Kidney (tissue), 13 donors: ENCODE measurements at regions not wholly inside any gene's neighbourhood (a gene's known extent, or its start where the extent isn't known, plus 50 kb on each side); places are given as distances from the start of the nearest gene placed in this dataset.

Experiments
- DNase-seq, 5 donors: peaks; one replicate each; pipeline ENCODE4 v3.0.0-alpha.2; 2013 to 2020
- FAIRE-seq: peaks from 2 replicates; lab custom pipeline; 2012; peaks lifted over from hg19 to GRCh38; lab: Jason Lieb, UNC
- H3K27ac ChIP-seq, 2 donors: one replicate each; pipeline ENCODE4 v1.7.0; 2013; ENCODE audit warnings: low read depth in 2 of 2, low read length in 2 of 2, inconsistent platforms in 1 of 2
- H3K27me3 ChIP-seq: one replicate; pipeline ENCODE4 v1.7.1; 2013; ENCODE audit warnings: low read length, inconsistent platforms; ENCODE audit not compliant: control insufficient read depth, insufficient read depth
- H3K36me3 ChIP-seq, 3 donors: one replicate each; pipeline versions ENCODE4 v1.7.0 to v1.7.1; 2013; ENCODE audit warnings: low read length in 3 of 3, control low read depth in 1 of 3, inconsistent platforms in 1 of 3; ENCODE audit not compliant: insufficient read depth in 3 of 3, control insufficient read depth in 2 of 3
- H3K4me1 ChIP-seq, 3 donors: one replicate each; pipeline versions ENCODE4 v1.7.0 to v1.7.1; 2013; ENCODE audit warnings: low read length in 3 of 3, inconsistent platforms in 1 of 3, low read depth in 1 of 3; ENCODE audit not compliant: control insufficient read depth in 2 of 3, insufficient read depth in 2 of 3
- H3K4me3 ChIP-seq, 3 donors: one replicate each; pipeline versions ENCODE4 v1.7.0 to v1.8.1; 2013; ENCODE audit warnings: low read length in 3 of 3, control low read depth in 1 of 3, inconsistent platforms in 1 of 3
- H3K9ac ChIP-seq, 3 donors: one replicate each; pipeline versions ENCODE4 v1.7.0 to v1.7.1; 2013; ENCODE audit warnings: low read length in 3 of 3, control low read depth in 1 of 3, inconsistent platforms in 1 of 3
- H3K9me3 ChIP-seq, 3 donors: one replicate each; pipeline versions ENCODE4 v1.7.0 to v1.7.1; 2013; ENCODE audit warnings: low read length in 3 of 3, control low read depth in 1 of 3, inconsistent platforms in 1 of 3; ENCODE audit not compliant: control insufficient read depth in 2 of 3, insufficient read depth in 1 of 3
- intact Hi-C: fragments of 100-400 bp; cut with DNase I; formaldehyde crosslinking; loops from one replicate; pipeline ENCODE4 v1.11.1; 2022
- TF ChIP-seq, protein P1 (sequence below): IDR thresholded peaks from 3 replicates; pipeline ENCODE4 v1.5.1; 2012; ENCODE audit warnings: mild to moderate bottlenecking, moderate library complexity, borderline replicate concordance; ENCODE audit not compliant: insufficient read depth; ENCODE audit errors: extremely low read depth
- donor health status: control.
- donor health status: control.
- donor health status: control.
- donor health status: control.
- donor health status: control.
- donor health status: DM: yes; HTN: yes; CAD: no.
- donor health status: Normal renal cell carcinoma (clear cell type).

DNA sequence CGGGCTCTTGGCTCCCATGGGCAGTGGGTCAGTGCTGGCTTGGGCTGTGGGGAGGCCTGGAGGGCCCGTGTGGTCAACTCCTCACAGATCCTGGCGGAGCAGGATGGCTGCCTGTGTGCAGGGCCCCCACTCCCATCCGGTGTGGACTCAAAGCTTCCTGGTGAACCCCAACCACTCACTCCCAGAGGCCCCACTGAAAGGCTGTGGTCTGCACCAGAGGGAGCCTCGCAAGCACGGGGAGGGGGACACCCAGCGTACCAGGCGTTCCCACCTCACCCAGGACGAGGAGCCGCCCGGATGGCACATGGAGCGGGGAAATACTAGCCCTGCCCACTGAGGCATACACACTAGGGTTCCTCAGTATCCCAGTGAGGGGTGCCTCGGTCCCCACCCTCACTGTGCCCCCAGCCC, 75.4 kb upstream of the ACTRT2 start:
- no peak for FAIRE-seq
- TF ChIP-seq, protein P1, sequence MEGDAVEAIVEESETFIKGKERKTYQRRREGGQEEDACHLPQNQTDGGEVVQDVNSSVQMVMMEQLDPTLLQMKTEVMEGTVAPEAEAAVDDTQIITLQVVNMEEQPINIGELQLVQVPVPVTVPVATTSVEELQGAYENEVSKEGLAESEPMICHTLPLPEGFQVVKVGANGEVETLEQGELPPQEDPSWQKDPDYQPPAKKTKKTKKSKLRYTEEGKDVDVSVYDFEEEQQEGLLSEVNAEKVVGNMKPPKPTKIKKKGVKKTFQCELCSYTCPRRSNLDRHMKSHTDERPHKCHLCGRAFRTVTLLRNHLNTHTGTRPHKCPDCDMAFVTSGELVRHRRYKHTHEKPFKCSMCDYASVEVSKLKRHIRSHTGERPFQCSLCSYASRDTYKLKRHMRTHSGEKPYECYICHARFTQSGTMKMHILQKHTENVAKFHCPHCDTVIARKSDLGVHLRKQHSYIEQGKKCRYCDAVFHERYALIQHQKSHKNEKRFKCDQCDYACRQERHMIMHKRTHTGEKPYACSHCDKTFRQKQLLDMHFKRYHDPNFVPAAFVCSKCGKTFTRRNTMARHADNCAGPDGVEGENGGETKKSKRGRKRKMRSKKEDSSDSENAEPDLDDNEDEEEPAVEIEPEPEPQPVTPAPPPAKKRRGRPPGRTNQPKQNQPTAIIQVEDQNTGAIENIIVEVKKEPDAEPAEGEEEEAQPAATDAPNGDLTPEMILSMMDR: no peak
- no peak overlapping the region for H3K27ac ChIP-seq
- DNase-seq: peak in 2 of 5 donors; percentile 25 to 60
- intact Hi-C loops: no loop called here
- no peaks in the 10 kb centered on the region for H3K36me3 ChIP-seq
- no peaks in the 10 kb centered on the region for H3K4me1 ChIP-seq
- peaks cover 0 to 7% (median 0%) of the 10 kb centered on the region in 3 donors for H3K9me3 ChIP-seq
- no peak overlapping the region for H3K9ac ChIP-seq
- H3K27me3 ChIP-seq: no peaks in the 10 kb centered on the region
- H3K4me3 ChIP-seq: no peak overlapping the region

DNA sequence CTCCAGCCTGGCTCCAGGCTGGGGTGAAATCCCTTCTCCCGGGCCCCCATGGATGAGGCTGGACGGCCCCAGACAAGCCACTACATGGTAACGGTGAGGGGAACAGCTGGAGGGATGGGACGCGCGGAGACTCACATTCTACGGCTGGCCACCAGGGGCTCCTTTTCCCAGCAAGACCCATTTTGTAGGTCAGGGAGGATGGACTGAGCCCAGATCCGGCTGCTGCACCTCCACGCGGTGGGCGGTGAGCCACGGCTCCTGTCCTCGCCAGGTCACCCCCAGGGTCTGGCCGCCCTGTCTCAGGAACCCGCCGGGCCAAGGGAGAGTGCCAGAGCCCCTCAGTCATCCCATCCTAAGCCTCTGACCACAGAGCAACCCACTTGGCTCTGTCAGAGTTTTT, 75.0 kb upstream of the ACTRT2 start:
- no peaks in the 10 kb centered on the region for H3K4me1 ChIP-seq
- H3K4me3 ChIP-seq: no peak overlapping the region
- H3K9ac ChIP-seq: no peak overlapping the region
- H3K36me3 ChIP-seq: no peaks in the 10 kb centered on the region
- H3K9me3 ChIP-seq: peaks cover 0 to 3% (median 0%) of the 10 kb centered on the region in 3 donors
- H3K27me3 ChIP-seq: no peaks in the 10 kb centered on the region
- intact Hi-C loops: no loop called here
- FAIRE-seq (no peak), DNase-seq (peak in 1 of 5 donors; percentile 29)
- TF ChIP-seq, protein P1: no peak
- no peak overlapping the region for H3K27ac ChIP-seq

DNA sequence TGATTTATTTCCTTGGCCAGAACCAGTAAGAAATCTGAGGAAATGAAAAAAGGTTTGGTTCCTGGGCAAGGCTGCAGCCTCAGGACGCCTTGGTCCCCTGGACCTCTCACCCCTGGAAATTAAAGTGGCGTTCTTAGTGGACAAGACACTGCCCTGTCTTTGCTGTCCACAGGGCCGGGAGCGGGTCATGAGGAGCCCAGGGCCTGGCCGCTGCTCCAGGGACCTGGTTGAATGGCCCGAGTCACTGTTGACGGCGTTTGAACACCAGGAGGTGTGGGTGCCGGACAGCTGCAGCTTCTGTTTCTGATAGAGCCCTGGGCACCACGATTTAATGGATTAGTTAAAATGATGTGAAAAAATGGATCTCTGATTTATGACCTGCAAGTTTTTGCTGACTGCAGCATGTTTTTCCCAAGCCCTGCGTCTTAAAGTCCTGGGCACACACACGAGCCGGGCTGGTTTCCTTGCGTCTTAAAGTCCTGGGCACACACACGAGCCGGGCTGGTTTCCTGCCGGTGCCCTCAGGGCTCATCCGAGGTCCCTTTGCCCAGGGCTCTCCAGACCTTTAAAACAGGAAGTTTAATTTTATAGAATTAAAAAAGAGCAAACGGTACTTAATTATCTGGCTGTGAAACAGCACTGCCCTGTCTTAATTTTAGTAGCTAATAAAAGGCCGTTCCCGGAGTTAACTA, 74.1 kb upstream of the ACTRT2 start:
- Histone ChIP-seq H3K4me3 (no peak overlapping the region), H3K4me1 (no peaks in the 10 kb centered on the region), H3K9ac (no peak overlapping the region), H3K9me3 (no peaks in the 10 kb centered on the region), H3K27me3 (no peaks in the 10 kb centered on the region), H3K27ac (no peak overlapping the region), H3K36me3 (no peaks in the 10 kb centered on the region)
- intact Hi-C loops: no loop called here
- DNase-seq: peak in 1 of 5 donors; percentile 29
- FAIRE-seq: no peak
- TF ChIP-seq, protein P1: no peak
